ENCODE measurements at regions not wholly inside any gene's neighbourhood (a gene's known extent, or its start where the extent isn't known, plus 50 kb on each side); places are given as distances from the start of the nearest gene placed in this dataset.
"Not testable (repeated sequence)": the region's sequence is repeated elsewhere in the genome, so short reads cannot be mapped to it uniquely, and the experiment has no call there.

GRCh38 chr3:86837871-86838270 is 153.1 kb downstream of the VGLL3 start:
- TF ChIP-seq CTCF (IDR thresholded peaks at IDR 0.05) (no peak), POLR2A (IDR thresholded peaks at IDR 0.05) (no peak)
- Histone ChIP-seq H3K36me3 (no peaks in the 10 kb centered on the region), H3K27ac (no peak overlapping the region), H3K27me3 (no peaks in the 10 kb centered on the region), H3K4me3 (no peak overlapping the region), H3K9me3 (no peaks in the 10 kb centered on the region), H3K4me1 (no peaks in the 10 kb centered on the region)
- intact Hi-C loops (cut with DNase I; ENCODE audit: low total_unique reads): no loop called here
- DNase-seq: no peak

- H3K27ac ChIP-seq: no peak overlapping the region
- H3K4me3 ChIP-seq: no peak overlapping the region
- TF ChIP-seq CTCF (IDR thresholded peaks at IDR 0.05) (no peak), POLR2A (IDR thresholded peaks at IDR 0.05) (no peak)
- H3K9me3 ChIP-seq: no peaks in the 10 kb centered on the region
- no peaks in the 10 kb centered on the region for H3K4me1 ChIP-seq
- H3K27me3 ChIP-seq: no peaks in the 10 kb centered on the region
- no peaks in the 10 kb centered on the region for H3K36me3 ChIP-seq
- DNase-seq: no peak
- intact Hi-C loops (cut with DNase I; ENCODE audit: low total_unique reads): no loop called here
These were observed 160.4 kb downstream of the VGLL3 start for GRCh38 chr3:86830566-86830965.

- Histone ChIP-seq H3K36me3 (no peaks in the 10 kb centered on the region), H3K27ac (no peak overlapping the region), H3K4me3 (no peak overlapping the region), H3K9me3 (no peaks in the 10 kb centered on the region), H3K4me1 (no peaks in the 10 kb centered on the region), H3K27me3 (no peaks in the 10 kb centered on the region)
- TF ChIP-seq POLR2A (IDR thresholded peaks at IDR 0.05) (no peak), CTCF (IDR thresholded peaks at IDR 0.05) (no peak)
- intact Hi-C loops (cut with DNase I; ENCODE audit: low total_unique reads): no loop called here
- DNase-seq: no peak
These were observed 162.2 kb downstream of the VGLL3 start for GRCh38 chr3:86828751-86829150.

DNA sequence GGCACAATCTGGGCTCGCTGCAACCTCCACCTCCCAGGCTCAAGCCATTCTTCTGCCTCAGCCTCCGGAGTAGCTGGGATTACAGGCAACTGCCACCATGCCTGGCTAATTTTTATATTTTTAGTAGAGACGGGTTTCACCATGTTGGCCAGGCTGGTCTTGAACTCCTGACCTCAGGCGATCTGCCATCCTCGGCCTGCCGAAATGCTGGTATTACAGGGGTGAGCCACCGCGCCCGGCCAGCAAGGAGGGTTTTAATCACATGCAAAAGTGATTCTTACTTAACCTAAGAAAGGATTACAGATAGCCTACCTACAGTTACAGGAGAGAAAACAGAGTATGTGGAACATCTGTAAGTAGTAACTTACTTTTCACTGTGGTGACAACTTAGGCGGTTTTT is 163.4 kb downstream of the VGLL3 start:
- H3K27me3 ChIP-seq; H3K36me3 ChIP-seq; intact Hi-C loops (cut with DNase I; ENCODE audit: low total_unique reads); H3K4me1 ChIP-seq; H3K27ac ChIP-seq; DNase-seq; H3K4me3 ChIP-seq; H3K9me3 ChIP-seq: not testable (repeated sequence)

- DNase-seq: no peak
- Histone ChIP-seq H3K4me3 (no peak overlapping the region), H3K4me1 (no peaks in the 10 kb centered on the region), H3K9me3 (no peaks in the 10 kb centered on the region), H3K36me3 (no peaks in the 10 kb centered on the region), H3K27ac (no peak overlapping the region), H3K27me3 (no peaks in the 10 kb centered on the region)
- TF ChIP-seq POLR2A (IDR thresholded peaks at IDR 0.05): no peak
- TF ChIP-seq CTCF (IDR thresholded peaks at IDR 0.05): no peak
- intact Hi-C loops (cut with DNase I; ENCODE audit: low total_unique reads): no loop called here
These were observed 164.7 kb downstream of the VGLL3 start for GRCh38 chr3:86826292-86826691.

DNA sequence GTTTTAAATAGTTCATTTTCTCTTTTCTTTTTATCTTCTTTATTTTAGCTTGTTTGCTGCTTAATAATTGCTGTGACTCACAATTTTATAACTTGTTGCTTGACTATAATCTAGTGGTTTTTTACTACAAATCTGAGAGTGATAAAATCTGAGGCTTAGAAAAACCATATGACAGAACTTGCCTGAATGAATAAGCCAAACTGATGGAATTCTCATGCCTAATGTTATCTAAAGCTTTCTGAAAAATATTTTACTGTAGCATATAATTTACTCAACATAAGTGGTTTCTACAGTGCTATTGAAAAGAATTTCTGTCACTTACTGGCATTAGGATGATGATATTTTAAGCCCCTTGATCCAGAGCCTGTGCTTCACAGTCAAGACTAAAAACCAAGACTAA is 175.1 kb downstream of the VGLL3 start:
- DNase-seq: no peak
- TF ChIP-seq POLR2A (IDR thresholded peaks at IDR 0.05): no peak
- TF ChIP-seq CTCF (IDR thresholded peaks at IDR 0.05): no peak
- Histone ChIP-seq H3K27ac (no peak overlapping the region), H3K36me3 (no peaks in the 10 kb centered on the region), H3K27me3 (no peaks in the 10 kb centered on the region), H3K4me1 (no peaks in the 10 kb centered on the region), H3K4me3 (no peak overlapping the region), H3K9me3 (no peaks in the 10 kb centered on the region)
- intact Hi-C loops (cut with DNase I; ENCODE audit: low total_unique reads): no loop called here

Data from uterus (tissue), 3 donors.